HUES64 (cell line): ENCODE measurements at regions not wholly inside any gene's neighbourhood (a gene's known extent, or its start where the extent isn't known, plus 50 kb on each side); places are given as distances from the start of the nearest gene placed in this dataset.
"Not testable (repeated sequence)": the region's sequence is repeated elsewhere in the genome, so short reads cannot be mapped to it uniquely, and the experiment has no call there.

ENCODE experiments used
- H3K27ac ChIP-seq: 2 replicates; pipeline ENCODE4 v1.7.0; 2013; ENCODE audit warnings: low read depth, low read length, inconsistent platforms
- H3K27me3 ChIP-seq: 2 replicates; pipeline ENCODE4 v1.6.1; 2013; ENCODE audit warnings: mild to moderate bottlenecking, low read length; ENCODE audit not compliant: insufficient read depth
- H3K36me3 ChIP-seq: 2 replicates; pipeline ENCODE4 v1.6.1; 2013; ENCODE audit warnings: mild to moderate bottlenecking, low read length; ENCODE audit not compliant: insufficient read depth
- H3K4me1 ChIP-seq: 2 replicates; pipeline ENCODE4 v1.6.1; 2013; ENCODE audit warnings: mild to moderate bottlenecking, low read length, moderate library complexity; ENCODE audit not compliant: insufficient read depth
- H3K4me3 ChIP-seq: 2 replicates; pipeline ENCODE4 v1.5.1; 2013; ENCODE audit warnings: mild to moderate bottlenecking, low read length, moderate library complexity
- H3K9ac ChIP-seq: 2 replicates; pipeline ENCODE4 v1.6.1; 2013; ENCODE audit warnings: mild to moderate bottlenecking, low read depth, low read length
- H3K9me3 ChIP-seq: 2 replicates; pipeline ENCODE4 v1.6.1; 2013; ENCODE audit warnings: low read depth, low read length; ENCODE audit not compliant: insufficient read depth
- WGBS: fragments of 150-250, 120-280 bp; methylation state at CpG from one replicate; pipeline ENCODE4 v1.1.7; 2013; ENCODE audit warnings: missing lambda C conversion rate; 5-methylcytosine and 5-hydroxymethylcytosine counted together

- Histone ChIP-seq H3K27ac (no peak overlapping the region), H3K9me3 (no peaks in the 10 kb centered on the region; the same call in 1 of the 2 replicates), H3K9ac (no peak overlapping the region), H3K4me1 (no peaks in the 10 kb centered on the region), H3K4me3 (no peak overlapping the region), H3K27me3 (no peaks in the 10 kb centered on the region), H3K36me3 (no peaks in the 10 kb centered on the region)
- WGBS: 92% methylated on average over 5 of the region's 5 CpGs
Observed at GRCh38 chr11:81278991-81279390, 1454.7 kb downstream of the FAM181B start.

- H3K9ac ChIP-seq: no peak overlapping the region
- no peaks in the 10 kb centered on the region for H3K27me3 ChIP-seq
- no peaks in the 10 kb centered on the region for H3K36me3 ChIP-seq
- no peaks in the 10 kb centered on the region for H3K9me3 ChIP-seq
- no peak overlapping the region for H3K27ac ChIP-seq
- peaks cover 2% of the 10 kb centered on the region; the same call in 1 of the 2 replicates for H3K4me1 ChIP-seq
- H3K4me3 ChIP-seq: no peak overlapping the region
Observed at GRCh38 chr11:81270686-81271085, 1463.0 kb downstream of the FAM181B start.

GRCh38 chr11:81267246-81267645 lies 1466.4 kb downstream of the FAM181B start:
- H3K9me3 ChIP-seq: no peaks in the 10 kb centered on the region
- no peaks in the 10 kb centered on the region for H3K36me3 ChIP-seq
- no peak overlapping the region for H3K27ac ChIP-seq
- 97% methylated on average over 3 of the region's 3 CpGs for WGBS
- peaks cover 2% of the 10 kb centered on the region; the same call in 1 of the 2 replicates for H3K4me1 ChIP-seq
- H3K4me3 ChIP-seq: no peak overlapping the region
- H3K27me3 ChIP-seq: no peaks in the 10 kb centered on the region
- H3K9ac ChIP-seq: no peak overlapping the region

GRCh38 chr11:81259471-81259870 lies 1474.2 kb downstream of the FAM181B start:
- Histone ChIP-seq H3K27me3 (no peaks in the 10 kb centered on the region), H3K4me3 (no peak overlapping the region), H3K9me3 (no peaks in the 10 kb centered on the region), H3K9ac (no peak overlapping the region), H3K27ac (no peak overlapping the region), H3K4me1 (no peaks in the 10 kb centered on the region), H3K36me3 (no peaks in the 10 kb centered on the region)
- WGBS: 82% methylated on average over 1 of the region's 2 CpGs

- H3K4me3 ChIP-seq: no peak overlapping the region
- H3K36me3 ChIP-seq: no peaks in the 10 kb centered on the region
- H3K27me3 ChIP-seq: no peaks in the 10 kb centered on the region
- no peak overlapping the region for H3K27ac ChIP-seq
- no peak overlapping the region for H3K9ac ChIP-seq
- H3K4me1 ChIP-seq: no peaks in the 10 kb centered on the region
- no peaks in the 10 kb centered on the region for H3K9me3 ChIP-seq
- 96% methylated on average over 1 of the region's 1 CpG for WGBS
Observed at GRCh38 chr11:81255895-81256294, 1477.8 kb downstream of the FAM181B start.

- Histone ChIP-seq H3K4me3 (no peak overlapping the region), H3K36me3 (no peaks in the 10 kb centered on the region), H3K27me3 (no peaks in the 10 kb centered on the region), H3K4me1 (no peaks in the 10 kb centered on the region), H3K9me3 (no peaks in the 10 kb centered on the region), H3K9ac (no peak overlapping the region), H3K27ac (no peak overlapping the region)
- 100% methylated on average over 1 of the region's 1 CpG for WGBS
Observed at GRCh38 chr11:81253244-81253643, 1480.4 kb downstream of the FAM181B start.

- Histone ChIP-seq H3K27ac (no peak overlapping the region), H3K9ac (no peak overlapping the region), H3K27me3 (no peaks in the 10 kb centered on the region), H3K9me3 (no peaks in the 10 kb centered on the region), H3K4me3 (no peak overlapping the region), H3K36me3 (no peaks in the 10 kb centered on the region), H3K4me1 (no peaks in the 10 kb centered on the region)
- 99% methylated on average over 3 of the region's 3 CpGs for WGBS
Observed at GRCh38 chr11:81246941-81247340, 1486.7 kb downstream of the FAM181B start.

- no peak overlapping the region for H3K4me3 ChIP-seq
- H3K27me3 ChIP-seq: no peaks in the 10 kb centered on the region
- no peaks in the 10 kb centered on the region for H3K9me3 ChIP-seq
- H3K36me3 ChIP-seq: no peaks in the 10 kb centered on the region
- no peaks in the 10 kb centered on the region for H3K4me1 ChIP-seq
- no peak overlapping the region for H3K9ac ChIP-seq
- no peak overlapping the region for H3K27ac ChIP-seq
- 92% methylated on average over 3 of the region's 3 CpGs for WGBS
Observed at GRCh38 chr11:81245791-81246190, 1487.9 kb downstream of the FAM181B start.

- Histone ChIP-seq H3K4me3 (no peak overlapping the region), H3K27ac (no peak overlapping the region), H3K9me3 (no peaks in the 10 kb centered on the region), H3K4me1 (no peaks in the 10 kb centered on the region), H3K36me3 (no peaks in the 10 kb centered on the region), H3K9ac (no peak overlapping the region), H3K27me3 (no peaks in the 10 kb centered on the region)
- WGBS: 90% methylated on average over 4 of the region's 5 CpGs
Observed at GRCh38 chr11:81241672-81242275, 1491.9 kb downstream of the FAM181B start.

- H3K4me3 ChIP-seq: no peak overlapping the region
- no peaks in the 10 kb centered on the region for H3K27me3 ChIP-seq
- WGBS: no CpG with 5 or more reads among the region's 1 CpG
- H3K9ac ChIP-seq: no peak overlapping the region
- H3K4me1 ChIP-seq: 0 out of 2 replicates have a peak, but pooled peaks cover 3% of the 10 kb centered on the region
- H3K36me3 ChIP-seq: no peaks in the 10 kb centered on the region
- H3K27ac ChIP-seq: no peak overlapping the region
- H3K9me3 ChIP-seq: no peaks in the 10 kb centered on the region
Observed at GRCh38 chr11:81237139-81237538, 1496.5 kb downstream of the FAM181B start.

GRCh38 chr11:81227409-81227808 lies 1506.3 kb downstream of the FAM181B start:
- H3K36me3 ChIP-seq, H3K9me3 ChIP-seq, H3K27me3 ChIP-seq, H3K9ac ChIP-seq, H3K4me1 ChIP-seq, H3K4me3 ChIP-seq, H3K27ac ChIP-seq: not testable (repeated sequence)
- 96% methylated on average over 13 of the region's 13 CpGs for WGBS

- no peaks in the 10 kb centered on the region for H3K4me1 ChIP-seq
- no peak overlapping the region for H3K4me3 ChIP-seq
- no peaks in the 10 kb centered on the region for H3K9me3 ChIP-seq
- H3K36me3 ChIP-seq: no peaks in the 10 kb centered on the region
- 95% methylated on average over 2 of the region's 3 CpGs for whole genome bisulfite sequencing
- no peak overlapping the region for H3K27ac ChIP-seq
- no peak overlapping the region for H3K9ac ChIP-seq
- no peaks in the 10 kb centered on the region for H3K27me3 ChIP-seq
Observed at GRCh38 chr11:81224396-81224795, 1509.3 kb downstream of the FAM181B start.
